ENCODE measurements at regions not wholly inside any gene's neighbourhood (a gene's known extent, or its start where the extent isn't known, plus 50 kb on each side); places are given as distances from the start of the nearest gene placed in this dataset.

DNA sequence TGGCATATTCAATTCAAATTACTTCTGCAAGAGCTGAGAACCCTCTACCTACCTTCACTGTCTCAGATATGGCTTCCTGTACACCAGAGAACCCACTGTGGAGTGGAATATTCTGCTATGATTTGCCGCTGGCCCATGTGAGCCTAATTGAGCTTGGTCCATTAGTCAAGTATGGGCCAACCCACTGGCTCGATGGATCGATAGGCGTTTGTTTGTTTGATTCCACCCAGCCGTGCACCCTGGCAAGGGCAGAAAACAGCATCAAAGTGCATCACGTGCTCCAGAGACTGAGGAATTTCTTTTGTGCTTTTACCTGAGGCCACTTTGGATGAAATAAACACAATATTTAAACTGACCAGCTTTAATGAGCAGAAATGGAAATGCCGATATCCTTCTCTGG, 426.3 kb downstream of the AACS start:
- no peak for TF ChIP-seq EZH2 (IDR thresholded peaks at IDR 0.05; ENCODE audit: low read depth, unreplicated experiment)
- TF ChIP-seq, protein P1, sequence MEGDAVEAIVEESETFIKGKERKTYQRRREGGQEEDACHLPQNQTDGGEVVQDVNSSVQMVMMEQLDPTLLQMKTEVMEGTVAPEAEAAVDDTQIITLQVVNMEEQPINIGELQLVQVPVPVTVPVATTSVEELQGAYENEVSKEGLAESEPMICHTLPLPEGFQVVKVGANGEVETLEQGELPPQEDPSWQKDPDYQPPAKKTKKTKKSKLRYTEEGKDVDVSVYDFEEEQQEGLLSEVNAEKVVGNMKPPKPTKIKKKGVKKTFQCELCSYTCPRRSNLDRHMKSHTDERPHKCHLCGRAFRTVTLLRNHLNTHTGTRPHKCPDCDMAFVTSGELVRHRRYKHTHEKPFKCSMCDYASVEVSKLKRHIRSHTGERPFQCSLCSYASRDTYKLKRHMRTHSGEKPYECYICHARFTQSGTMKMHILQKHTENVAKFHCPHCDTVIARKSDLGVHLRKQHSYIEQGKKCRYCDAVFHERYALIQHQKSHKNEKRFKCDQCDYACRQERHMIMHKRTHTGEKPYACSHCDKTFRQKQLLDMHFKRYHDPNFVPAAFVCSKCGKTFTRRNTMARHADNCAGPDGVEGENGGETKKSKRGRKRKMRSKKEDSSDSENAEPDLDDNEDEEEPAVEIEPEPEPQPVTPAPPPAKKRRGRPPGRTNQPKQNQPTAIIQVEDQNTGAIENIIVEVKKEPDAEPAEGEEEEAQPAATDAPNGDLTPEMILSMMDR (conservative IDR thresholded peaks at IDR 0.05; ENCODE audit: low read depth in 2 of 2), result no peak
